A549 (cell line): ENCODE measurements at regions not wholly inside any gene's neighbourhood (a gene's known extent, or its start where the extent isn't known, plus 50 kb on each side); places are given as distances from the start of the nearest gene placed in this dataset.

Experiments used
- BHLHE40 ChIP-seq: IDR thresholded peaks from 2 replicates; pipeline ENCODE4 v1.6.1; 2012; ENCODE audit warnings: low read depth, low read length, inconsistent platforms
- CBX8 ChIP-seq: fragments of 200-600 bp; sonication (generic); IDR thresholded peaks from 2 replicates; pipeline ENCODE4 v1.6.1; 2016
- CHD2 ChIP-seq: fragments of 150-350 bp; IDR thresholded peaks from 2 replicates; pipeline ENCODE4 v1.6.1; 2014; ENCODE audit warnings: low read length; ENCODE audit not compliant: partially characterized antibody
- EP300 ChIP-seq, 2 experiments: fragments of >200 bp; sonication (Bioruptor Twin); formaldehyde crosslinking; IDR thresholded peaks; 2 replicates in 1 of 2; 3 replicates in 1 of 2; pipeline ENCODE4 v1.6.1; 2016 to 2017
- ESRRA ChIP-seq: fragments of 150-350 bp; IDR thresholded peaks from 2 replicates; pipeline ENCODE4 v1.6.1; 2014; ENCODE audit warnings: mild to moderate bottlenecking, low read length, borderline replicate concordance
- HDAC2 ChIP-seq: fragments of 200-600 bp; sonication (generic); IDR thresholded peaks from 2 replicates; pipeline ENCODE4 v1.6.1; 2016
- KDM1A ChIP-seq: fragments of 200-600 bp; sonication (generic); IDR thresholded peaks from 2 replicates; pipeline ENCODE4 v1.6.1; 2016; ENCODE audit warnings: low read depth, mild to moderate bottlenecking
- POLR2A ChIP-seq: IDR thresholded peaks from 2 replicates; pipeline ENCODE4 v1.6.1; 2012; ENCODE audit warnings: mild to moderate bottlenecking, low read length
- RAD21 ChIP-seq, 2 experiments: fragments of >200 bp in 1 of 2; sonication (Bioruptor Twin) in 1 of 2; formaldehyde crosslinking in 1 of 2; IDR thresholded peaks in 1 of 2; conservative IDR thresholded peaks in 1 of 2; 2 replicates in 1 of 2; 3 replicates in 1 of 2; pipeline ENCODE4 v1.6.1; 2012 to 2018; ENCODE audit warnings: inconsistent platforms in 1 of 2
- TF ChIP-seq, protein P1 (sequence below): fragments of >200 bp; sonication (Bioruptor Twin); formaldehyde crosslinking; IDR thresholded peaks from 3 replicates; pipeline ENCODE4 v1.5.1; 2016
- TF ChIP-seq, protein P2 (sequence below): fragments of >200 bp; sonication (Bioruptor Twin); formaldehyde crosslinking; IDR thresholded peaks from 3 replicates; pipeline ENCODE4 v1.6.1; 2016

DNA sequence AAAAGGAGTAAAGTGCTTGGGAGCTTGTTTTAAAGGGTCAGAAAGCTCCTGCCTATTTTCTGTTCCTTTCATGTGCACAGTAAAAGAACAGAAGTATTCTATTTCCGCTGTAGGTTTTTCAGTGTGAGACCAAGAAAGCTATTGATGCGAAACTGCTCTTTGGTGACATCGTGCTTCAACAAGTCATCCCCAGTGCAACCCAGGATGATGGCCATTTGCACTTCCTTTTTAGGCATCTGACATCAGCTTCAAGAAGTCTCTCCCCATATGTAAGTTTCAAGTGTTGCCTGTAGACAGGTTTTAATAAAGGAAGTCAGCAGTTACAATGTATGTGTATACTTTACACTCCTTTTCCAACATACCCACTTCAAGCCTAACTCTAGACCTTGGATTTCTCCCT, 131.6 kb downstream of the RFX6 start:
- TF ChIP-seq BHLHE40 (no peak), ESRRA (no peak), EP300 (IDR thresholded peaks at IDR 0.05) (no peak), POLR2A (no peak), RAD21 (conservative IDR thresholded peaks at IDR 0.05 in 1 of 2, IDR thresholded peaks at IDR 0.05 in 1 of 2) (no peak), CHD2 (no peak), KDM1A (no peak), CBX8 (no peak), HDAC2 (no peak)
- TF ChIP-seq, protein P1, sequence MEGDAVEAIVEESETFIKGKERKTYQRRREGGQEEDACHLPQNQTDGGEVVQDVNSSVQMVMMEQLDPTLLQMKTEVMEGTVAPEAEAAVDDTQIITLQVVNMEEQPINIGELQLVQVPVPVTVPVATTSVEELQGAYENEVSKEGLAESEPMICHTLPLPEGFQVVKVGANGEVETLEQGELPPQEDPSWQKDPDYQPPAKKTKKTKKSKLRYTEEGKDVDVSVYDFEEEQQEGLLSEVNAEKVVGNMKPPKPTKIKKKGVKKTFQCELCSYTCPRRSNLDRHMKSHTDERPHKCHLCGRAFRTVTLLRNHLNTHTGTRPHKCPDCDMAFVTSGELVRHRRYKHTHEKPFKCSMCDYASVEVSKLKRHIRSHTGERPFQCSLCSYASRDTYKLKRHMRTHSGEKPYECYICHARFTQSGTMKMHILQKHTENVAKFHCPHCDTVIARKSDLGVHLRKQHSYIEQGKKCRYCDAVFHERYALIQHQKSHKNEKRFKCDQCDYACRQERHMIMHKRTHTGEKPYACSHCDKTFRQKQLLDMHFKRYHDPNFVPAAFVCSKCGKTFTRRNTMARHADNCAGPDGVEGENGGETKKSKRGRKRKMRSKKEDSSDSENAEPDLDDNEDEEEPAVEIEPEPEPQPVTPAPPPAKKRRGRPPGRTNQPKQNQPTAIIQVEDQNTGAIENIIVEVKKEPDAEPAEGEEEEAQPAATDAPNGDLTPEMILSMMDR = no peak
- TF ChIP-seq, protein P2, sequence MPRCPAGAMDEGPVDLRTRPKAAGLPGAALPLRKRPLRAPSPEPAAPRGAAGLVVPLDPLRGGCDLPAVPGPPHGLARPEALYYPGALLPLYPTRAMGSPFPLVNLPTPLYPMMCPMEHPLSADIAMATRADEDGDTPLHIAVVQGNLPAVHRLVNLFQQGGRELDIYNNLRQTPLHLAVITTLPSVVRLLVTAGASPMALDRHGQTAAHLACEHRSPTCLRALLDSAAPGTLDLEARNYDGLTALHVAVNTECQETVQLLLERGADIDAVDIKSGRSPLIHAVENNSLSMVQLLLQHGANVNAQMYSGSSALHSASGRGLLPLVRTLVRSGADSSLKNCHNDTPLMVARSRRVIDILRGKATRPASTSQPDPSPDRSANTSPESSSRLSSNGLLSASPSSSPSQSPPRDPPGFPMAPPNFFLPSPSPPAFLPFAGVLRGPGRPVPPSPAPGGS = no peak
